ENCODE measurements at regions not wholly inside any gene's neighbourhood (a gene's known extent, or its start where the extent isn't known, plus 50 kb on each side); places are given as distances from the start of the nearest gene placed in this dataset.
"Not testable (repeated sequence)": the region's sequence is repeated elsewhere in the genome, so short reads cannot be mapped to it uniquely, and the experiment has no call there.

DNA sequence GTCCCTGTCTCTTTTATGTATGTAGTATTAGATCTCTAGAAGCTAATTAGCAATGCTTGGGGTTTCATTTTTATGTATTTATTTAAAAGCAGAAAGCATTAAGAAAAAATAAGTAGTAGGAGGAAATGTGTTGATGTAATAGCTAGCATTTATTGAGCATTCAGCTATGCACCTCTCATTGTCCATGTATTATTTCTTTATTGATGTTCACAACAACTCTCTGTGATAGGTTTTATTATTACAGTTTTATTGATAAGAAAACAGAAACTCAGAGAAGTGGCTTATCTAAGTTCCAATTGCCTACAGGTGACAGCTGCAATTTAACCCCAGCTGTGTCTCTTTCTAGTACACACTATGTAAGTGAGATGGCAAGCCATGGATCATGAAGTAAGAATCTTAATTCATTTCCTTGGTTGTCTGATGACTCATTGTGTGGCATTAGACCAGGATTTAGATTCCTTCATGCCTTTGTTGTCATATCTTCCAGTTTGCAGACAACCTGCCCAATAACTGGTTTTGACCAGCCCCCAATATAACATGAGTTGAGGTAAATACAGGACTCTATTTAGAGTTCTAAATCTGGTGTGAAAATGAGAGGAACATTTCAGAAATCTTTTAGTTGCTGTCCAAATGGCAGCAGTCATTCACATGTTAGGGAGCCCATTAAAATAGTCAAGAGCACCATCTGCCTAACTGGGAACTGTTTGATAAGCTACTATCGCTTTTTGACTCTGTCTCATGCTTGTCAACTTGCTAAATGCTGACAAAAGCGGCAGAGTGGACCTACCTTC lies 170.8 kb upstream of the PHACTR1 start:
- TF ChIP-seq, protein P1, sequence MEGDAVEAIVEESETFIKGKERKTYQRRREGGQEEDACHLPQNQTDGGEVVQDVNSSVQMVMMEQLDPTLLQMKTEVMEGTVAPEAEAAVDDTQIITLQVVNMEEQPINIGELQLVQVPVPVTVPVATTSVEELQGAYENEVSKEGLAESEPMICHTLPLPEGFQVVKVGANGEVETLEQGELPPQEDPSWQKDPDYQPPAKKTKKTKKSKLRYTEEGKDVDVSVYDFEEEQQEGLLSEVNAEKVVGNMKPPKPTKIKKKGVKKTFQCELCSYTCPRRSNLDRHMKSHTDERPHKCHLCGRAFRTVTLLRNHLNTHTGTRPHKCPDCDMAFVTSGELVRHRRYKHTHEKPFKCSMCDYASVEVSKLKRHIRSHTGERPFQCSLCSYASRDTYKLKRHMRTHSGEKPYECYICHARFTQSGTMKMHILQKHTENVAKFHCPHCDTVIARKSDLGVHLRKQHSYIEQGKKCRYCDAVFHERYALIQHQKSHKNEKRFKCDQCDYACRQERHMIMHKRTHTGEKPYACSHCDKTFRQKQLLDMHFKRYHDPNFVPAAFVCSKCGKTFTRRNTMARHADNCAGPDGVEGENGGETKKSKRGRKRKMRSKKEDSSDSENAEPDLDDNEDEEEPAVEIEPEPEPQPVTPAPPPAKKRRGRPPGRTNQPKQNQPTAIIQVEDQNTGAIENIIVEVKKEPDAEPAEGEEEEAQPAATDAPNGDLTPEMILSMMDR (IDR thresholded peaks at IDR 0.05), result no peak
- ATAC-seq (no peak), DNase-seq (no peak)
- H3K9me3 Mint-ChIP-seq, result no peaks in the 10 kb centered on the region
- no peaks in the 10 kb centered on the region for H3K36me3 Mint-ChIP-seq (ENCODE audit: low read depth)
- intact Hi-C loops (cut with micrococcal nuclease), result no loop called here
- CTCF ChIA-PET, result no interaction called here
- no peaks in the 10 kb centered on the region for H3K4me1 Mint-ChIP-seq (ENCODE audit: low read depth)
- peaks cover 3% of the 10 kb centered on the region for H3K27me3 Mint-ChIP-seq
- H3K27ac Mint-ChIP-seq, result no peak overlapping the region
- no peak overlapping the region for H3K4me3 Mint-ChIP-seq
- POLR2A ChIA-PET, result no interaction called here

DNA sequence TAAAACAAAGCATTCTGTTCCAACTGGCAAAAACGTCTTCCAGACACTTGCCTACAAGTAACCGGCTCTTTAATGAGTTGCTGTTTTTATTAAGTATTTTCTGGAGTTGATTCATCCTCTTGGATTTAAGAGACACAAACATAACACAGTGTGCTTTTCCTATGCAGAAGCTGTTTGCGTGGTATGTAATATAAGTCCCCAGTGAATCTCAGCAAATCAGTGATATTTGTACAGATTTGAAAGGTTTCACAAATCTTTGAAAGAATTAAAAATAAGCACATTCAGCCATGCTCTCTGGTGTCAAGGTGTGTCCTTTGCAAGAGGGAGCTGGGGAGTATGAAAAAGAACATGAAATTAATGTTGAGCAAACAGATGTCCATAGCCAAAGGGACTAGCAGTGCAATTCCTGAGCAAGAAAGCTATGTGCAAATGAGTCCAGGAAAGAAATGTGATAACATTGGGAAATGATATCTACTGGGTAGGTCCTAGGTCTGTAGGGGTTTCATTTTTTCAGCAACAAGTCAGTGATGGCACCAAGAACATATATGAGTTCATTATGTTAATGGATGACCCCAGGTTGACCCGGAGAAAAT lies 170.1 kb upstream of the PHACTR1 start:
- no peak for ATAC-seq
- no peak for DNase-seq
- Mint-ChIP-seq H3K4me1 (ENCODE audit: low read depth) (no peaks in the 10 kb centered on the region), H3K36me3 (ENCODE audit: low read depth) (no peaks in the 10 kb centered on the region), H3K4me3 (no peak overlapping the region), H3K9me3 (no peaks in the 10 kb centered on the region), H3K27ac (no peak overlapping the region), H3K27me3 (peaks cover 3% of the 10 kb centered on the region)
- intact Hi-C loops (cut with micrococcal nuclease), result no loop called here
- TF ChIP-seq, protein P1 (IDR thresholded peaks at IDR 0.05), result no peak
- POLR2A ChIA-PET, result no interaction called here
- CTCF ChIA-PET, result no interaction called here

DNA sequence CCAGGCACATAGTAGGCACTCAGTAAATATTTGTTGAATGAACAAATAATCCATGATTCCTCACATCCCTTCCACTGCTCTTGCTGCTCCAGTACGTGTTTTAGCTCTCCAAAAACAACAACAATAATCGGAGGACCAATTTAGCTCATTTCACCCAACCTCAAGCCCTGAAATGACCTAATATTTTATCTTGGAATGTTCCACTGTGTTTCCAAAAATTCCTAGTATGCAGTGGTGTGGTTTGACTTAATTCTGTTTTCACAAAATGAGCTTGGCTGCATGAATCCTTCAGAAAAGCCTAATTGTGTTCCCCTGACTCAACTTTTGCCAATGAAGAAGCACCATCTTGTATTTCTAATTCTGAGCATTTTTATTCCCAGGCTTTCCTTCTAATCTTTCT lies 168.0 kb upstream of the PHACTR1 start:
- intact Hi-C loops (cut with micrococcal nuclease), result no loop called here
- POLR2A ChIA-PET, result no interaction called here
- Mint-ChIP-seq H3K4me1 (ENCODE audit: low read depth) (no peaks in the 10 kb centered on the region), H3K27me3 (peaks cover 4% of the 10 kb centered on the region), H3K27ac (no peak overlapping the region), H3K9me3 (no peaks in the 10 kb centered on the region), H3K4me3 (no peak overlapping the region), H3K36me3 (ENCODE audit: low read depth) (no peaks in the 10 kb centered on the region)
- TF ChIP-seq, protein P1 (IDR thresholded peaks at IDR 0.05), result no peak
- DNase-seq, result no peak
- CTCF ChIA-PET, result interaction anchor here (1.1 kb wide), 1 partner anchor 13 kb away, joined by 4 read pairs; no protein-coding TSS in a partner anchor
- no peak for ATAC-seq

DNA sequence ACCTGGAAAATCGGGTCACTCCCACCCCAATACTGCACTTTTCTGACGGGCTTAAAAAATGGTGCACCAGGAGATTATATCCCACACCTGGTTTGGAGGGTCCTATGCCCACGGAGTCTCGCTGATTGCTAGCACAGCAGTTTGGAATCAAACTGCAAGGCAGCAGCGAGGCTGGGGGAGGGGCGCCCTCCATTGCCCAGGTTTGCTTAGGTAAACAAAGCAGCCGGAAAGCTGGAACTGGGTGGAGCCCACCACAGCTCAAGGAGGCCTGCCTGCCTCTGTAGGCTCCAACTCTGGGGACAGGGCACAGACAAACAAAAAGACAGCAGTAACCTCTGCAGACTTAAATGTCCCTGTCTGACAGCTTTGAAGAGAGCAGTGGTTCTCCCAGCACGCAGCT lies 167.1 kb upstream of the PHACTR1 start:
- DNase-seq; H3K4me3 Mint-ChIP-seq; H3K36me3 Mint-ChIP-seq (ENCODE audit: low read depth); ATAC-seq; POLR2A ChIA-PET; H3K9me3 Mint-ChIP-seq; H3K27ac Mint-ChIP-seq; H3K27me3 Mint-ChIP-seq; intact Hi-C loops (cut with micrococcal nuclease); CTCF ChIA-PET; H3K4me1 Mint-ChIP-seq (ENCODE audit: low read depth): not testable (repeated sequence)

DNA sequence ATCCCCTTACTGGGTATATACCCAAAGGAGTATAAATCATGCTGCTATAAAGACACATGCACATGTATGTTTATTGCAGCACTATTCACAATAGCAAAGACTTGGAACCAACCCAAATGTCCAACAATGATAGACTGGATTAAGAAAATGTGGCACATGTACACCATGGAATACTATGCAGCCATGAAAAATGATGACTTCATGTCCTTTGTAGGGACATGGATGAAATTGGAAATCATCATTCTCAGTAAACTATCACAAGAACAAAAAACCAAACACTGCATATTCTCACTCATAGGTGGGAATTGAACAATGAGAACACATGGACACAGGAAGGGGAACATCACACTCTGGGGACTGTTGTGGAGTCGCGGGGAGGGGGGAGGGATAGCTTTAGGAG lies 161.7 kb upstream of the PHACTR1 start:
- H3K4me3 Mint-ChIP-seq; CTCF ChIA-PET; DNase-seq; H3K27ac Mint-ChIP-seq; H3K27me3 Mint-ChIP-seq; ATAC-seq; H3K4me1 Mint-ChIP-seq (ENCODE audit: low read depth); H3K36me3 Mint-ChIP-seq (ENCODE audit: low read depth); POLR2A ChIA-PET; H3K9me3 Mint-ChIP-seq; intact Hi-C loops (cut with micrococcal nuclease): not testable (repeated sequence)

DNA sequence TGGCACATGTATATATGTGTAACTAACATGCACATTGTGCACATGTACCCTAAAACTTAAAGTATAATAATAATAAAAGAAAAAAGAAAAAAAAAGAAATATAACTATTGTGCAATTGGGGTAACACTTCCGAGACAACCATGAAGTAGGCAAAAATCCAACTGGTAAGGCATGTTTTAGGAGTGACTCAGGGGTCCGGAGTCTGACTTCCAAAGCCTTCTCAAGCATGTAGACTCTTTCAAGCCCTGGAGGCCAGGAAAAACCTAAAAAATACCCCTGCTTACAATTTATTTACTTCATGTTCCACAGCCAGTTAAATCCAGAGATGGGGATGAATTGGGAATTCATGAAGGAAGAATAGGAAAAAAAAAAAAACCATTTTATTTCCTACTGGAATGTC lies 161.3 kb upstream of the PHACTR1 start:
- no peak for ATAC-seq
- no peak for DNase-seq
- peaks cover 1% of the 10 kb centered on the region for H3K9me3 Mint-ChIP-seq
- H3K36me3 Mint-ChIP-seq (ENCODE audit: low read depth), result no peaks in the 10 kb centered on the region
- H3K27me3 Mint-ChIP-seq, result peaks cover 5% of the 10 kb centered on the region
- ChIA-PET POLR2A (no interaction called here), CTCF (no interaction called here)
- intact Hi-C loops (cut with micrococcal nuclease), result no loop called here
- H3K27ac Mint-ChIP-seq, result no peak overlapping the region
- no peaks in the 10 kb centered on the region for H3K4me1 Mint-ChIP-seq (ENCODE audit: low read depth)
- H3K4me3 Mint-ChIP-seq, result no peak overlapping the region
- TF ChIP-seq, protein P1 (IDR thresholded peaks at IDR 0.05), result no peak

All from activated CD8-positive, alpha-beta T cell treated with anti-CD3 and anti-CD28 coated beads for 36 hours (primary cell).